Endothelial cell of umbilical vein (primary cell): ENCODE measurements at regions not wholly inside any gene's neighbourhood (a gene's known extent, or its start where the extent isn't known, plus 50 kb on each side); places are given as distances from the start of the nearest gene placed in this dataset.

Experiments
- BruUV-seq: library from RNA; stranded (reverse); fragments of 400-500 nt; replicated peaks from 2 replicates; lab custom pipeline; 2021; lab: Mats Ljungman, UMichigan
- CTCF ChIA-PET: fragments of 300-600, 350-600 bp; sonication (Branson Sonifier 250); formaldehyde crosslinking; loops from one replicate; lab custom pipeline; 2021; ENCODE audit warnings: antibody characterized with exemption, inconsistent platforms; lab: Charles Lee
- POLR2A ChIA-PET: fragments of 300-600, 350-600 bp; sonication (Branson Sonifier 250); formaldehyde crosslinking; loops from one replicate; lab custom pipeline; 2021; ENCODE audit warnings: antibody characterized with exemption, inconsistent platforms; lab: Charles Lee
- DNase-seq: peaks from one replicate; pipeline ENCODE4 v3.0.0-alpha.2; 2011; ENCODE audit warnings: low read depth, low spot score
- FAIRE-seq: peaks from 2 replicates; lab custom pipeline; 2011; peaks lifted over from hg19 to GRCh38; lab: Jason Lieb, UNC
- H2AFZ ChIP-seq: 2 replicates; pipeline ENCODE4 v1.6.0; 2012; ENCODE audit warnings: low read depth, low read length, control low read depth, inconsistent platforms
- H3K27ac ChIP-seq: 2 replicates; pipeline ENCODE4 v1.5.1; 2011; ENCODE audit warnings: low read depth, mild to moderate bottlenecking, control low read depth, low read length, moderate library complexity; ENCODE audit not compliant: insufficient read depth
- H3K27me3 ChIP-seq, 2 experiments: 2 replicates each; pipeline versions ENCODE4 v1.6.0 to v1.6.1; 2011; ENCODE audit warnings: low read length in 2 of 2, mixed read lengths in 1 of 2; ENCODE audit not compliant: control insufficient read depth in 2 of 2, insufficient read depth in 2 of 2
- H3K36me3 ChIP-seq, 2 experiments: 2 replicates in 1 of 2; 3 replicates in 1 of 2; pipeline ENCODE4 v1.5.1; 2011; ENCODE audit warnings: low read length in 2 of 2, mild to moderate bottlenecking in 1 of 2, moderate library complexity in 1 of 2; ENCODE audit not compliant: control insufficient read depth in 2 of 2, insufficient read depth in 2 of 2; ENCODE audit errors: extremely low read depth in 1 of 2
- H3K4me1 ChIP-seq: 3 replicates; pipeline ENCODE4 v1.5.1; 2011; ENCODE audit warnings: mild to moderate bottlenecking, low read length; ENCODE audit not compliant: control insufficient read depth, insufficient read depth; ENCODE audit errors: extremely low read depth
- H3K4me2 ChIP-seq: 2 replicates; pipeline ENCODE4 v1.6.1; 2011; ENCODE audit warnings: low read length, control low read depth, mixed read lengths; ENCODE audit not compliant: insufficient read depth
- H3K4me3 ChIP-seq, 3 experiments: fragments of 200-600 bp in 1 of 3; sonication (generic), shearing (Covaris generic) in 1 of 3; replicated peaks in 1 of 3; 2 replicates each; pipeline ENCODE4 v1.5.1; 2011 to 2016; ENCODE audit warnings: control low read depth in 3 of 3, low read length in 3 of 3, mild to moderate bottlenecking in 2 of 3, inconsistent platforms in 1 of 3, low read depth in 1 of 3, moderate library complexity in 1 of 3; ENCODE audit not compliant: insufficient read depth in 1 of 3
- H3K79me2 ChIP-seq: 2 replicates; pipeline ENCODE4 v1.6.0; 2012; ENCODE audit warnings: low read length, inconsistent platforms; ENCODE audit not compliant: control insufficient read depth, insufficient read depth
- H3K9ac ChIP-seq: replicated peaks from 2 replicates; pipeline ENCODE3; 2011; ENCODE audit warnings: low read length, control low read depth; ENCODE audit not compliant: insufficient read depth; ENCODE audit errors: extremely low read depth
- H3K9me1 ChIP-seq: replicated peaks from 3 replicates; pipeline ENCODE4 v1.6.0; 2011; ENCODE audit warnings: mild to moderate bottlenecking, low read length; ENCODE audit not compliant: control insufficient read depth, insufficient read depth; ENCODE audit errors: extremely low read depth
- H3K9me3 ChIP-seq: replicated peaks from 2 replicates; pipeline ENCODE4 v1.5.1; 2012; ENCODE audit warnings: low read length, inconsistent platforms; ENCODE audit not compliant: control insufficient read depth, insufficient read depth
- H4K20me1 ChIP-seq: replicated peaks from 2 replicates; pipeline ENCODE3; 2011; ENCODE audit warnings: mild to moderate bottlenecking, low read length; ENCODE audit not compliant: control insufficient read depth, insufficient read depth; ENCODE audit errors: extremely low read depth
- EZH2 ChIP-seq: IDR thresholded peaks from 2 replicates; pipeline ENCODE4 v1.6.1; 2012; ENCODE audit warnings: borderline replicate concordance, low read depth, mild to moderate bottlenecking, moderate library complexity, low read length, inconsistent platforms; ENCODE audit not compliant: severe bottlenecking
- FOS ChIP-seq: IDR thresholded peaks from 2 replicates; pipeline ENCODE4 v1.6.1; 2011; ENCODE audit warnings: mild to moderate bottlenecking, low read length, moderate library complexity, borderline replicate concordance; ENCODE audit not compliant: insufficient read depth
- GATA2 ChIP-seq: IDR thresholded peaks from 2 replicates; pipeline ENCODE4 v1.7.0; 2011; ENCODE audit warnings: low read depth, mild to moderate bottlenecking, moderate library complexity, mixed read lengths, low read length; ENCODE audit not compliant: insufficient read length, insufficient read depth
- JUN ChIP-seq: IDR thresholded peaks from 2 replicates; pipeline ENCODE4 v1.6.1; 2011; ENCODE audit warnings: borderline replicate concordance, low read depth; ENCODE audit not compliant: insufficient read length, insufficient read depth
- MYC ChIP-seq: IDR thresholded peaks from one replicate; pipeline ENCODE4 v1.6.1; 2011; ENCODE audit warnings: mild to moderate bottlenecking, low read depth, low read length
- POLR2A ChIP-seq: IDR thresholded peaks from 2 replicates; pipeline ENCODE4 v1.6.1; 2012; ENCODE audit warnings: low read depth, mild to moderate bottlenecking, control low read depth, low read length
- POLR2AphosphoS5 ChIP-seq: IDR thresholded peaks from 2 replicates; pipeline ENCODE4 v1.6.1; 2012; ENCODE audit warnings: low read depth, mild to moderate bottlenecking, control low read depth, low read length, moderate library complexity; ENCODE audit not compliant: insufficient read depth
- dilution Hi-C: fragments of 300-500 bp; cut with MboI; formaldehyde crosslinking; loops from one replicate; pipeline ENCODE4 v1.15.0; 2019; ENCODE audit warnings: low sequenced_read_pairs; ENCODE audit not compliant: extremely low pct_ligation_motif_present
- intact Hi-C: fragments of 100-400 bp; cut with micrococcal nuclease; formaldehyde crosslinking; loops from one replicate; pipeline ENCODE4 v1.10.0; 2022
- TF ChIP-seq, protein P1 (sequence below), 2 donors: IDR thresholded peaks; 1 replicate in 1 of 2; 2 replicates in 1 of 2; pipeline ENCODE4 v1.5.1; 2011; ENCODE audit warnings: low read length in 2 of 2, mild to moderate bottlenecking in 2 of 2, moderate library complexity in 2 of 2, control low read depth in 1 of 2, inconsistent platforms in 1 of 2, low read depth in 1 of 2; ENCODE audit not compliant: insufficient read depth in 1 of 2; ENCODE audit errors: extremely low read depth in 1 of 2
- TF ChIP-seq, protein P2 (sequence below): IDR thresholded peaks from 2 replicates; pipeline ENCODE4 v1.6.1; 2011; ENCODE audit not compliant: insufficient read depth, insufficient read length

DNA sequence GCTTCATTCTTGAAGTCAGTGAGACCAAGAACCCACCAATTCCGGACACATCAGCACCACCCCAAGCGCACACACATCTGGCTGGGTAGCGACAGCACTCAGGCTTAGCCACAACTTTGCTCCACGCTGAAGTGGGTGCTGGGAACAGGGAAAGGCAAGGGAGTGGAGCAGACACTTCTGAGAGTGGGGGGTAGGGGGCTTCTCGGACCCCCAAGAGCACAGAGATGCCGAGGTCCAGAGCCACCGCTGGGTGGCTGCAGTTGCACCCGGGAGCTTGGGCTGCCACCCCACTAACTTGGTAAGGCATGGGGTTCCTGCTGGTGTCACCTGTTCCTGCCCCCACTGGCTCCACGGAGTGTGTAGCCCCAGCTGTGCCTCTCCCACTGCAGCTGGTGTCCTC, 225.3 kb upstream of the RIOK2 start:
- ChIA-PET POLR2A (no interaction called here), CTCF (no interaction called here)
- no peak overlapping the region for H3K4me2 ChIP-seq
- no peak overlapping the region for H3K27ac ChIP-seq
- no peaks in the 10 kb centered on the region for H4K20me1 ChIP-seq
- no peaks in the 10 kb centered on the region for H3K79me2 ChIP-seq
- intact Hi-C loops, result no loop called here
- no peaks in the 10 kb centered on the region for H3K36me3 ChIP-seq
- no peak for FAIRE-seq
- BruUV-seq, result no TSS peak
- H3K9ac ChIP-seq, result no peak overlapping the region
- H3K9me3 ChIP-seq, result no peaks in the 10 kb centered on the region
- no peak overlapping the region for H3K4me3 ChIP-seq
- no peaks in the 10 kb centered on the region for H3K4me1 ChIP-seq
- DNase-seq, result no peak
- dilution Hi-C loops, result no loop called here
- H3K9me1 ChIP-seq, result no peaks in the 10 kb centered on the region
- TF ChIP-seq, protein P1, sequence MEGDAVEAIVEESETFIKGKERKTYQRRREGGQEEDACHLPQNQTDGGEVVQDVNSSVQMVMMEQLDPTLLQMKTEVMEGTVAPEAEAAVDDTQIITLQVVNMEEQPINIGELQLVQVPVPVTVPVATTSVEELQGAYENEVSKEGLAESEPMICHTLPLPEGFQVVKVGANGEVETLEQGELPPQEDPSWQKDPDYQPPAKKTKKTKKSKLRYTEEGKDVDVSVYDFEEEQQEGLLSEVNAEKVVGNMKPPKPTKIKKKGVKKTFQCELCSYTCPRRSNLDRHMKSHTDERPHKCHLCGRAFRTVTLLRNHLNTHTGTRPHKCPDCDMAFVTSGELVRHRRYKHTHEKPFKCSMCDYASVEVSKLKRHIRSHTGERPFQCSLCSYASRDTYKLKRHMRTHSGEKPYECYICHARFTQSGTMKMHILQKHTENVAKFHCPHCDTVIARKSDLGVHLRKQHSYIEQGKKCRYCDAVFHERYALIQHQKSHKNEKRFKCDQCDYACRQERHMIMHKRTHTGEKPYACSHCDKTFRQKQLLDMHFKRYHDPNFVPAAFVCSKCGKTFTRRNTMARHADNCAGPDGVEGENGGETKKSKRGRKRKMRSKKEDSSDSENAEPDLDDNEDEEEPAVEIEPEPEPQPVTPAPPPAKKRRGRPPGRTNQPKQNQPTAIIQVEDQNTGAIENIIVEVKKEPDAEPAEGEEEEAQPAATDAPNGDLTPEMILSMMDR (IDR thresholded peaks at IDR 0.05; ENCODE audit: extremely low read depth in 1 of 2, insufficient read depth in 1 of 2, low read depth in 1 of 2, low read length in 2 of 2), result no peak
- no peak for TF ChIP-seq POLR2A
- no peak for TF ChIP-seq JUN
- no peak for TF ChIP-seq FOS
- no peak for TF ChIP-seq GATA2
- TF ChIP-seq, protein P2, sequence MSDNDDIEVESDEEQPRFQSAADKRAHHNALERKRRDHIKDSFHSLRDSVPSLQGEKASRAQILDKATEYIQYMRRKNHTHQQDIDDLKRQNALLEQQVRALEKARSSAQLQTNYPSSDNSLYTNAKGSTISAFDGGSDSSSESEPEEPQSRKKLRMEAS, result no peak
- TF ChIP-seq MYC, result no peak
- no peak for TF ChIP-seq POLR2AphosphoS5
- TF ChIP-seq EZH2, result no peak
- no peaks in the 10 kb centered on the region for H3K27me3 ChIP-seq
- H2AFZ ChIP-seq, result no peak overlapping the region
